Spleen (tissue), 11 donors: ENCODE measurements at regions not wholly inside any gene's neighbourhood (a gene's known extent, or its start where the extent isn't known, plus 50 kb on each side); places are given as distances from the start of the nearest gene placed in this dataset.

Source experiments
- DNase-seq: peaks from one replicate; pipeline ENCODE4 v3.0.0-alpha.2; 2020
- H3K27ac ChIP-seq, 8 donors: fragments of 200-600 bp; sonication (generic) in 7 of 8; 1 replicate in 4 of 8; 2 replicates in 4 of 8; pipeline versions ENCODE4 v1.5.0 to v1.8.0; 2016 to 2021; ENCODE audit warnings: inconsistent platforms in 4 of 8, mild to moderate bottlenecking in 4 of 8, moderate library complexity in 1 of 8
- H3K27me3 ChIP-seq, 7 donors: fragments of 200-600 bp; sonication (generic) in 6 of 7; replicated peaks in 1 of 7; 1 replicate in 4 of 7; 2 replicates in 3 of 7; pipeline versions ENCODE4 v1.5.0 to v1.8.0; 2016 to 2021; ENCODE audit warnings: inconsistent platforms in 3 of 7, mild to moderate bottlenecking in 1 of 7
- H3K36me3 ChIP-seq, 6 donors: fragments of 200-600 bp; sonication (generic) in 5 of 6; 1 replicate in 4 of 6; 2 replicates in 2 of 6; pipeline versions ENCODE4 v1.5.0 to v1.8.0; 2016 to 2021; ENCODE audit warnings: inconsistent platforms in 2 of 6
- H3K4me1 ChIP-seq, 6 donors: fragments of 200-600 bp; sonication (generic) in 5 of 6; 1 replicate in 3 of 6; 2 replicates in 3 of 6; pipeline versions ENCODE4 v1.5.0 to v1.8.0; 2016 to 2021; ENCODE audit warnings: inconsistent platforms in 3 of 6
- H3K4me3 ChIP-seq, 8 donors: fragments of 200-600 bp; sonication (generic) in 7 of 8; 1 replicate in 4 of 8; 2 replicates in 4 of 8; pipeline versions ENCODE4 v1.5.0 to v1.8.0; 2016 to 2021; ENCODE audit warnings: inconsistent platforms in 4 of 8, mild to moderate bottlenecking in 4 of 8, moderate library complexity in 2 of 8
- H3K9me3 ChIP-seq, 8 donors: fragments of 200-600 bp; sonication (generic) in 7 of 8; 1 replicate in 4 of 8; 2 replicates in 4 of 8; pipeline versions ENCODE4 v1.5.0 to v1.8.0; 2016 to 2021; ENCODE audit warnings: inconsistent platforms in 4 of 8
- CTCF ChIP-seq, 11 experiments: fragments of 200-600 bp in 7 of 11; fragments of 450-650 bp in 4 of 11; sonication (generic) in 4 of 11; IDR thresholded peaks in 8 of 11; conservative IDR thresholded peaks in 3 of 11; 1 replicate in 7 of 11; 2 replicates in 4 of 11; pipeline versions ENCODE4 v1.4.0 to v1.8.0; 2016 to 2021; ENCODE audit warnings: antibody characterized with exemption in 11 of 11, inconsistent platforms in 4 of 11, mild to moderate bottlenecking in 1 of 11
- POLR2A ChIP-seq, 3 donors: fragments of 450-650 bp; IDR thresholded peaks; one replicate each; pipeline ENCODE4 v1.5.1; 2017; ENCODE audit warnings: antibody characterized with exemption in 3 of 3, mild to moderate bottlenecking in 1 of 3
- POLR2AphosphoS5 ChIP-seq, 3 donors: sonication (generic); formaldehyde crosslinking; IDR thresholded peaks; one replicate each; pipeline ENCODE4 v1.5.1; 2017; ENCODE audit warnings: antibody characterized with exemption in 3 of 3
- WGBS, 5 donors: extraction: QIAGEN DNeasy Blood & Tissue Kit in 3 of 5; methylation state at CpG; one replicate each; pipeline versions ENCODE4 v1.1.5 to v1.1.7; 2013 to 2018; 5-methylcytosine and 5-hydroxymethylcytosine counted together
- intact Hi-C: fragments of 100-400 bp; cut with DNase I; formaldehyde crosslinking; loops from one replicate; pipeline ENCODE4 v1.15.0; 2023; ENCODE audit warnings: low total_unique reads
- donor health status: healthy with polysubstance abuse.
- donor health status: DM: no; HTN: no; CAD: no; lungs with moderate emphysema.
- donor health status: DM: no; HTN: no; CAD: no.
- donor health status: Bipolar disorder and iron deficiency.
- donor health status: healthy.
- donor health status: DM: no; HTN: no; CAD: no.
- donor health status: DM: yes; HTN: yes; CAD: no.

GRCh38 chr7:113722006-113722405 is 196.8 kb downstream of the PPP1R3A start:
- intact Hi-C loops: no loop called here
- DNase-seq: no peak
- H3K4me1 ChIP-seq: no peaks in the 10 kb centered on the region
- no peak overlapping the region for H3K27ac ChIP-seq
- no peaks in the 10 kb centered on the region for H3K9me3 ChIP-seq
- no peaks in the 10 kb centered on the region for H3K27me3 ChIP-seq
- H3K4me3 ChIP-seq: no peak overlapping the region
- 45 to 94% (median 59%) methylated on average over 2 of the region's 2 CpGs for WGBS, 5 donors
- TF ChIP-seq CTCF (IDR thresholded peaks at IDR 0.05 in 8 of 11, conservative IDR thresholded peaks at IDR 0.05 in 3 of 11) (no peak), POLR2AphosphoS5 (IDR thresholded peaks at IDR 0.05) (no peak), POLR2A (IDR thresholded peaks at IDR 0.05) (no peak)
- no peaks in the 10 kb centered on the region for H3K36me3 ChIP-seq

- Histone ChIP-seq H3K4me1 (no peaks in the 10 kb centered on the region), H3K27me3 (no peaks in the 10 kb centered on the region), H3K9me3 (no peaks in the 10 kb centered on the region), H3K36me3 (no peaks in the 10 kb centered on the region), H3K4me3 (no peak overlapping the region), H3K27ac (no peak overlapping the region)
- no peak for DNase-seq
- TF ChIP-seq POLR2A (IDR thresholded peaks at IDR 0.05) (no peak), POLR2AphosphoS5 (IDR thresholded peaks at IDR 0.05) (no peak), CTCF (IDR thresholded peaks at IDR 0.05 in 8 of 11, conservative IDR thresholded peaks at IDR 0.05 in 3 of 11) (no peak)
- 53 to 69% (median 63%) methylated on average over 1 of the region's 1 CpG for WGBS, 5 donors
- intact Hi-C loops: no loop called here
Measured at GRCh38 chr7:113717739-113718138, 201.1 kb downstream of the PPP1R3A start.

GRCh38 chr7:113715981-113716856 is 202.6 kb downstream of the PPP1R3A start:
- H3K36me3 ChIP-seq: no peaks in the 10 kb centered on the region
- DNase-seq: no peak
- no peak overlapping the region for H3K4me3 ChIP-seq
- no peaks in the 10 kb centered on the region for H3K27me3 ChIP-seq
- H3K4me1 ChIP-seq: no peaks in the 10 kb centered on the region
- WGBS, 5 donors: 60 to 74% (median 71%) methylated on average over 8 of the region's 8 CpGs
- TF ChIP-seq POLR2A (IDR thresholded peaks at IDR 0.05) (no peak), POLR2AphosphoS5 (IDR thresholded peaks at IDR 0.05) (no peak), CTCF (IDR thresholded peaks at IDR 0.05 in 8 of 11, conservative IDR thresholded peaks at IDR 0.05 in 3 of 11) (no peak)
- intact Hi-C loops: no loop called here
- H3K9me3 ChIP-seq: peaks cover 0 to 11% (median 1%) of the 10 kb centered on the region in 8 donors
- no peak overlapping the region for H3K27ac ChIP-seq

GRCh38 chr7:113715262-113715661 is 203.5 kb downstream of the PPP1R3A start:
- H3K27me3 ChIP-seq: no peaks in the 10 kb centered on the region
- no peak overlapping the region for H3K27ac ChIP-seq
- intact Hi-C loops: no loop called here
- TF ChIP-seq POLR2AphosphoS5 (IDR thresholded peaks at IDR 0.05) (no peak), CTCF (IDR thresholded peaks at IDR 0.05 in 8 of 11, conservative IDR thresholded peaks at IDR 0.05 in 3 of 11) (no peak), POLR2A (IDR thresholded peaks at IDR 0.05) (no peak)
- H3K4me3 ChIP-seq: no peak overlapping the region
- H3K4me1 ChIP-seq: no peaks in the 10 kb centered on the region
- no peak for DNase-seq
- WGBS, 5 donors: 0 to 83% (median 33%) methylated on average over 1 of the region's 1 CpG
- peaks cover 0 to 11% (median 1%) of the 10 kb centered on the region in 8 donors for H3K9me3 ChIP-seq
- H3K36me3 ChIP-seq: no peaks in the 10 kb centered on the region
